HFF-Myc (cell line): ENCODE measurements at regions not wholly inside any gene's neighbourhood (a gene's known extent, or its start where the extent isn't known, plus 50 kb on each side); places are given as distances from the start of the nearest gene placed in this dataset.

Source experiments
- DNase-seq: peaks from one replicate; pipeline ENCODE4 v3.0.0-alpha.2; 2011; ENCODE audit warnings: low read depth; ENCODE audit errors: extremely low read depth
- H3K4me3 ChIP-seq: replicated peaks from 2 replicates; pipeline ENCODE4 v1.5.1; 2011; ENCODE audit warnings: low read depth, mild to moderate bottlenecking, control low read depth, low read length
- TF ChIP-seq, protein P1 (sequence below): IDR thresholded peaks from 2 replicates; pipeline ENCODE4 v1.5.1; 2012; ENCODE audit warnings: mild to moderate bottlenecking, low read depth, low read length, control low read depth; ENCODE audit errors: missing control alignments

DNA sequence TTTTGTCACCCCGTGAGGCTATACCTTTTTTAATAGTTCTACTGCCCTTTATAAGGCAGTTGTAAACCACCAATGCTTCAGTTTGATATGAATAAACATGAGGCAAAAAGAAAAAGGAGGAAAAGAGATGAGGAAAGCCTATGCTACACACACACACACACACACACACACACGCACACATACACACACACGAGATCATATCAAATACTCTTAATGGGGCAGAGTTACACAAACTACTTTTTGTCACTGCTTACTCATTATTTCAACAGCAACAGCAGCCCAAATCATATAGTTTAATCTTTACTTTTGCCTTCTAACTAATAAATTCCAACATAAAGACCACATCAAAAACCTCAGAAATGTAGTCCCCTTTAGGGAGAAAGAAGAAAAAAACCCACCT is 116.8 kb upstream of the PAM start:
- TF ChIP-seq, protein P1, sequence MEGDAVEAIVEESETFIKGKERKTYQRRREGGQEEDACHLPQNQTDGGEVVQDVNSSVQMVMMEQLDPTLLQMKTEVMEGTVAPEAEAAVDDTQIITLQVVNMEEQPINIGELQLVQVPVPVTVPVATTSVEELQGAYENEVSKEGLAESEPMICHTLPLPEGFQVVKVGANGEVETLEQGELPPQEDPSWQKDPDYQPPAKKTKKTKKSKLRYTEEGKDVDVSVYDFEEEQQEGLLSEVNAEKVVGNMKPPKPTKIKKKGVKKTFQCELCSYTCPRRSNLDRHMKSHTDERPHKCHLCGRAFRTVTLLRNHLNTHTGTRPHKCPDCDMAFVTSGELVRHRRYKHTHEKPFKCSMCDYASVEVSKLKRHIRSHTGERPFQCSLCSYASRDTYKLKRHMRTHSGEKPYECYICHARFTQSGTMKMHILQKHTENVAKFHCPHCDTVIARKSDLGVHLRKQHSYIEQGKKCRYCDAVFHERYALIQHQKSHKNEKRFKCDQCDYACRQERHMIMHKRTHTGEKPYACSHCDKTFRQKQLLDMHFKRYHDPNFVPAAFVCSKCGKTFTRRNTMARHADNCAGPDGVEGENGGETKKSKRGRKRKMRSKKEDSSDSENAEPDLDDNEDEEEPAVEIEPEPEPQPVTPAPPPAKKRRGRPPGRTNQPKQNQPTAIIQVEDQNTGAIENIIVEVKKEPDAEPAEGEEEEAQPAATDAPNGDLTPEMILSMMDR = no peak
- DNase-seq = no peak
- H3K4me3 ChIP-seq = no peak overlapping the region

DNA sequence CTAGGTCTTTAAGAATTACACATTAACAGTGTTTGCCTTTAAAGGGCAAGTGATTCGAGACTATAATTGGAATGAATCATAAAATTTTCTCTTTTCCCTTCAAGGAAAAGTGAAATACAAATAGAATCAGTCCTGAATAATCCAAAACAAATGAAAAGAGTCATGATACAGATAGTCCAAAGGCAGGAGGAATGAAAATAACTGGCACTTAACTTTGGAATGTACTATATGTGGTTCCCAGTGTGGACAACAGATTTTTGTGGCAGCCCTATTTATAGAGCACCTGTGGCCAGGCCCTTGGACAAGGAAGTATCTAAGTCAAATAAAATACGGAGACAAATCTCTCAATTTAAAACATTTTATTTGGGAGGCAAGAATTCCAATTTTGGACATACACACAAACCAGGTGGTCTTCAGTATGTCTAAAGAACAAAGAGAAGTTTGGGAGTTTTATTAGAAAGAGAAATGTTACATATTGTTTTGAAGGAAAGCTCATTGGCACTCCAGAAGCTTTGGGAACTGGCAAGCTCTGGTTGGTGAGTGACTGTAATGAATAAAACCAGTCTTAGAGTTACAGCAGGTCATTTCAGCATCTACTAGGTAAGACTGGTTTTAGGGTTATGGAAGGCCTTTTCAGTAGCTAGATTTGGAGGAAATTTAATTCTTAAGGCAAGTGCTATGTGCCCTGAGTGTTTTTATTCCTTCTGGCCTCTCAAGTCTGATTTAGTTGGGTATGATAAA is 116.0 kb upstream of the PAM start:
- TF ChIP-seq, protein P1 = no peak
- H3K4me3 ChIP-seq = no peak overlapping the region
- DNase-seq = no peak

DNA sequence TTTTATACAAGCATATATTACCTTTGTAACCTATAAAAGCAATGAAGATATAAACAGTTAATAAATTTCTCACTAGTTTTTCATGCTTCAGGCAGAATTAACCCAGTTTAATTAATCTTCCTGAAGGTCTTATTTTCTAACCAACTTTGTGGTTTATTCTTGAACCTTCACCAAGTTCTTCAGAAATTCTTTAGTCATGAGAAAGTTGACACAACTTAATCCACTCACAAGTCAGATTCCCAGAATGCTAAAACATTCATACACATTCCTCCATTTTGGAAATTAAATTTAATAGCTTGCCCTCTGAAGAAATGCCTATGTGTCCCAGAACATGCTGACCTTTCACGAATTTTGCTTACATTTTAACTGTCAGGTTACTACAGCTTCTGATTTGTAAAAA is 105.4 kb upstream of the PAM start:
- DNase-seq = no peak
- no peak overlapping the region for H3K4me3 ChIP-seq
- TF ChIP-seq, protein P1 = no peak

DNA sequence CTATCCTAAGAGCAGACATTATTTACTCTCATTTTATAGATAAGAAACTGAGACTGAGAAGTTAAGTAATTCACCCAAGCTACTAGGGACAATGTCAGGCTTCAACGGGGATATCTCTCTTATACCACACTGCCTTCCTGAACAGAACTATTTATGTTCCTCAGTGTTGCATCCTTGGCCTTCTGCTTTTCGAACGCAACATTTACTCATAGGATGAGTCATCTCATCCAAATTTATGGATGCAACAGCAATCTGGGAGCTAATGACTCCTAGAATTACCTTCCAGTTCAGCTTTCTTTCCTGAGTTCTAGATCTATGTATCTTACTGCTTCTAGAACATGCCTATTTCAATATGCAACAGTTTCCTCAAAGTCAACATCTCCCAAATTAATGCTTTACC is 103.6 kb upstream of the PAM start:
- TF ChIP-seq, protein P1 = no peak
- H3K4me3 ChIP-seq = no peak overlapping the region
- DNase-seq = no peak

DNA sequence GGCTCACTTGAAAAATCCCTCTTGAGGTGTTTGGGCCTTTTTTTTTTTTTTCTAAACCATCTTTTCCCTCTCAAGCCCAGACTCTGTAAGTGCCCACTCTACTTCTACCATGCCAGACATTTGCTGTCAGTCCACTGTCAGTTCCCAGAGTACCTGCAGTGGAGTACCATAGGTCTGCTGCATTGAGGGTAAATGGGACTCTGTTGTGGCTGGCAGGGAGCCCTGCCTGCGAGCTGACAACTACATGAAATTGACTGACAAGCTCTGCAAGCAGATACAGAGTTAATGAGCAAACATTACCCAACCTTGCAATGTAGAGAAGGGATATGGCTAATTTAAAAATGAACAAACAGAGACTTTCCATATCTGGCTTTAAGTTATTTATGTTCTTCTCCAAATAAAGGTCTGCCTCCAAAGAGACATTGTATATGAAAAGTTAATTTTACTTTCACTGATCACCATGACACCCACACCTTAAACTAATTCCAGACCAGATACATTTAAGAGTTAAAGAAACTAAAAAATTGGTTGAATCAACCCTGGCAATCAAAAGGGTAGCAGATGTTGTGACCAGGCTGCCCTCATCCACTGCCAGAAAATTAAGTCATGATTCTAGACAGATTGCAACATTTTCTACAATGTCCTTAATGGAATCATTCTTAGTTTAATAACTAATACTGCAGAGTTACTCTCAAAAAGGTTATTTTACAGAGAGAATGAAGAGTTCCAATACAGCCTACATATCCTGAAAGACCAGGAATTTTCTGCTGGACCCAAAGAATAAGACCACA is 100.4 kb upstream of the PAM start:
- no peak for DNase-seq
- TF ChIP-seq, protein P1 = no peak
- H3K4me3 ChIP-seq = no peak overlapping the region

DNA sequence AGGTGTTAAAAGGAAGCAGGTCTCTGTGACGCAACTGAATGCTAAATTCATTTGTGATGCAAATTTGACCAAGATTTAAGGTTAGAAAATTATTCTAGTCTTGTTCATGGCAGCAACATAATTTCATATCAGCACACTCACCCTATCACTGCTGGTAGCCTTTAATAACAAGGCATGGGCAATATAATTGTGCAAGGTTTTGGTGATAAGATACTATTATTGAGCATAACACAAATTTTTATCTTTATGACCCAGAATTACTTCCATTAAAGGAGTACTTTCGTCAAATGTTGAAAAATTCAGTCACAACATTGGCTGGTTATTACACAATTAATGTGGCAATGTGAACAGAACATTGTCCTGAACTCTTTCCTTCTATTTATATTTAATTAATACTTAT is 96.0 kb upstream of the PAM start:
- no peak overlapping the region for H3K4me3 ChIP-seq
- TF ChIP-seq, protein P1 = no peak
- DNase-seq = no peak
